HepG2 (cell line): ENCODE measurements at regions not wholly inside any gene's neighbourhood (a gene's known extent, or its start where the extent isn't known, plus 50 kb on each side); places are given as distances from the start of the nearest gene placed in this dataset.

Experiments
- CHD2 ChIP-seq: IDR thresholded peaks from 2 replicates; pipeline ENCODE4 v1.6.1; 2011; ENCODE audit warnings: low read depth, low read length, improper control_type of control experiment
- EZH2 ChIP-seq: conservative IDR thresholded peaks from 2 replicates; pipeline ENCODE4 v1.6.1; 2012; ENCODE audit warnings: mild to moderate bottlenecking, low read depth, low read length, moderate library complexity
- LBX2 ChIP-seq: sonication (generic); formaldehyde crosslinking; IDR thresholded peaks from 2 replicates; pipeline ENCODE4 v1.5.0; 2020; ENCODE audit warnings: missing genetic modification reagents, mild to moderate bottlenecking, borderline replicate concordance
- SP2 ChIP-seq: sonication (generic); formaldehyde crosslinking; IDR thresholded peaks from 2 replicates; pipeline ENCODE4 v1.5.1; 2020; ENCODE audit warnings: mild to moderate bottlenecking, missing genetic modification reagents
- SUZ12 ChIP-seq: fragments of 150-350 bp; IDR thresholded peaks from 2 replicates; pipeline ENCODE4 v1.6.1; 2014; ENCODE audit warnings: low read depth, low read length
- ZNF704 ChIP-seq: sonication (generic); formaldehyde crosslinking; IDR thresholded peaks from 2 replicates; pipeline ENCODE4 v1.8.1; 2023; ENCODE audit warnings: mild to moderate bottlenecking, inconsistent platforms, moderate library complexity, missing genetic modification reagents, borderline replicate concordance

GRCh38 chr13:68019901-68020300 lies 789.8 kb upstream of the PCDH9 start:
- TF ChIP-seq CHD2 (no peak), SUZ12 (no peak), LBX2 (no peak), SP2 (CRISPR knock-in tag) (no peak), EZH2 (no peak), ZNF704 (CRISPR knock-in tag) (no peak)
